ENCODE measurements at regions not wholly inside any gene's neighbourhood (a gene's known extent, or its start where the extent isn't known, plus 50 kb on each side); places are given as distances from the start of the nearest gene placed in this dataset.

DNA sequence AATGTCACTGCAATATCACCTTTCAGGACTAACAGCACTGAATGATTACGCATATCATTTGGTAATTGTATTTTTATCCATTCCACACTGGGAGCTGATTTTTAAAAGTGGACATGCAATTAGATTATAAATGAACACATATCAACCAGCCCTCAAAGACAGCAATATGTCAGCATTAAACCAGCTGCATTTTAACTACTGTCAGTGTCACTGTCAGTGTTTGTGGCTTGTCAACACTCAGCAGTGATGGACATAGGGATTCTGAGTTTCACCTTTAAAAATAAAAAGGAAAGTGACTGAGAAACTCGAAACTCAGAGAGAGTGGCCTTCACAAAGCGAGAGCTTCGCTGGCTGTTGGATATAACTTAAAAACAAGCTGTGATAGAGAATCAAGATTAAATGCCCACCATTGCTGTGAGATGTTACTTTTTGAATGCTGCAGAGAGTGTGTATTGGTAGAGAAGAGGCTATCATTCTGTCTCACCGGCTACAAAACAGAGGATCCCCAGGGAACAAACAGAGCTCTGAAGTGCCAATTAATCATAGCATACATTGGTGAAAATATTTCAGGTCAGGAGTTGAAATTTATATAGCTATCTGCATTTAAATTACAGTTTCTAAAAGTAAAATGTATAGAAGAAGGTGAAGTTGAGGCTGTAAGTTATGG, 635.8 kb downstream of the SQOR start:
- no peaks in the 10 kb centered on the region for H3K9me3 Mint-ChIP-seq
- H3K36me3 Mint-ChIP-seq (ENCODE audit: insufficient read depth): no peaks in the 10 kb centered on the region
- H3K27me3 Mint-ChIP-seq (ENCODE audit: low read depth): no peaks in the 10 kb centered on the region
- no peak overlapping the region for H3K4me3 Mint-ChIP-seq
- H3K4me1 Mint-ChIP-seq (ENCODE audit: low read depth): no peaks in the 10 kb centered on the region
- DNase-seq (no peak), ATAC-seq (no peak)

DNA sequence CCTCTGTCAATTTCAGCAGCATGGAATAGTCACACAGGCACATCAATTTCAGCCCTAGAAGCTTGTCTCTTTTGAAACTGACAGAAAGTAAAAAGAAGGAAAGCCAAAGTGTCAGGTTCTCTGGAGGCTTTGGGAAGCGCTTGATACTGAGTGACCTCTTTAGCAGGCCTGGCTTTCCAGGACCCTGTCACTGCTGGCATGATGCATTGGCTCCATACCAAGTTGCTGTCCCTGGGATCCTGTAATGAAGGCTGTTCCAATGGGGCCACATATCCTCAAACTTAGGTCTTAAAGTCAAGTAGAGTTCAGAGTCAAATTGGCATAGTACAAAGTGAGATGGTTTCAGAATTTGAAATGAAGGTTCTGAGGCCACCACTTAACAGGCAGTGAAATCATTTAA, 640.9 kb downstream of the SQOR start:
- Mint-ChIP-seq H3K27me3 (ENCODE audit: low read depth) (no peaks in the 10 kb centered on the region), H3K9me3 (peaks cover 3% of the 10 kb centered on the region), H3K4me3 (no peak overlapping the region), H3K4me1 (ENCODE audit: low read depth) (no peaks in the 10 kb centered on the region), H3K36me3 (ENCODE audit: insufficient read depth) (no peaks in the 10 kb centered on the region)
- ATAC-seq: no peak
- DNase-seq: no peak

DNA sequence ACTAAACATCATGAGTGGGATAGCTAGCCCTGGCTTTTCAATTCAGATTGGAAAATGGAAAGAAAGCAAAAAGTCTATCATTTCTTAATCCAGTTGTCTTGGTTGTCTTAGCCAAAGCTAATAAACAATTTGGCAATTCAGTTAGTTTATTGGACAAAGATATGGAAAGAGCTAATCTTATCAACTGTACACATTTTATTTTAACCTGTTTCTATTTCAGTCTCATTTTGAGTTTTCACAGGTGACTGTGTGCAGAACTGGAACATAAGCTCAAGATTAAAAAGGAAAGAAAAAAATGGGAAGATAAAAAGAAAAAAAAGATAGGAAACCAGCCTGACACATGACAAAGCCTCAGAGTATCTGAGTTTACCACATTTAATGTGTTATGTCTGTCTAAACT, 642.6 kb downstream of the SQOR start:
- Mint-ChIP-seq H3K9me3 (peaks cover 3% of the 10 kb centered on the region), H3K27me3 (ENCODE audit: low read depth) (no peaks in the 10 kb centered on the region), H3K4me1 (ENCODE audit: low read depth) (no peaks in the 10 kb centered on the region), H3K36me3 (ENCODE audit: insufficient read depth) (no peaks in the 10 kb centered on the region), H3K4me3 (no peak overlapping the region)
- ATAC-seq (no peak), DNase-seq (no peak)

DNA sequence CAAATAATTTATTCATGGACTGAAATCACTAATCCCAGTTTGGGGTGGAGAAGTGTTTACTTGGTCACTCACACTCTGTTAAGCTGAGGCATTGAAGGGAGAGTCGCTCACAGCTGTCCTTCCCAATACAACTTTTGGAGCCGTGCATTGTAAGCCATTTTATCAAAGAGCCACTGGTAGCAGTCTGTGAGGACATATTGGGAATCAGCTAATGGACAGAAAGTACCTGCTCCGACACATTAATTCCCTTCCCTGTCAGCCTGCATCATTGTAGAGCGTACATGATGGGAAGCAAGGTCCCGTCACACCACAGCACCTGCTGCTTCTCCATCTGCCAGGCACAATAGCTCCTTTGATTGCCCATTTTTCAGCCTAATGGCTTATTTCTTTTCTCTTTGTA, 643.2 kb downstream of the SQOR start:
- ATAC-seq: no peak
- H3K4me1 Mint-ChIP-seq (ENCODE audit: low read depth): no peaks in the 10 kb centered on the region
- no peak for DNase-seq
- peaks cover 3% of the 10 kb centered on the region for H3K9me3 Mint-ChIP-seq
- H3K36me3 Mint-ChIP-seq (ENCODE audit: insufficient read depth): no peaks in the 10 kb centered on the region
- H3K4me3 Mint-ChIP-seq: no peak overlapping the region
- H3K27me3 Mint-ChIP-seq (ENCODE audit: low read depth): no peaks in the 10 kb centered on the region

DNA sequence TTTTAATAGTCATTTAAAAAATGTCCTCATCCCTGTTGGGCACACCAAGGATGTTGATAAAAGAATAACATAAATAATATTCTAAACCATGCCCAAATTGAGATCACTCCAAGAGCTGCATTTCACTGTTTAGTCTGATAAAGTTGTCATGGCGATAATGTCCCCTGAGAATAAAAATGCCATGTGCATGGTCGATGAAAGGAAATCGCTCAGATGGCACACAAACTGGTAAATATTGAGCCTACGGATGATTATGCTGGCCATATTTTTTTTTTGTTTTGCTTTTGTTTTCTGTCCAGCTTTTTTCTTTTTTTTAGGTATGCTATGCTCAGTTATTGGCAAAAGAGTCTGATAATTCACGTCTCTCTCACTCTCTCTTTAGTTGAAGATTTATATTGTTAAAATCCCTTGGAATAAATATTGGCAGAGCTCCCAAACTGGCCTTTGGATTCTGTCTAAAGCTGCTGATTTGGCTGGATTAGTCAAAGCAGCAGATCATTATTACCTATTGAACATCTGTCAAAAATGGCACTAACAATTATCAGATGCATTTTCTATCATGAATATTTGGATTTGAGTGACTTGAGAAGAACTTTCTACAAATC, 643.8 kb downstream of the SQOR start:
- Mint-ChIP-seq H3K9me3 (peaks cover 3% of the 10 kb centered on the region), H3K36me3 (ENCODE audit: insufficient read depth) (no peaks in the 10 kb centered on the region), H3K4me3 (no peak overlapping the region), H3K4me1 (ENCODE audit: low read depth) (no peaks in the 10 kb centered on the region), H3K27me3 (ENCODE audit: low read depth) (no peaks in the 10 kb centered on the region)
- no peak for ATAC-seq
- DNase-seq: no peak

DNA sequence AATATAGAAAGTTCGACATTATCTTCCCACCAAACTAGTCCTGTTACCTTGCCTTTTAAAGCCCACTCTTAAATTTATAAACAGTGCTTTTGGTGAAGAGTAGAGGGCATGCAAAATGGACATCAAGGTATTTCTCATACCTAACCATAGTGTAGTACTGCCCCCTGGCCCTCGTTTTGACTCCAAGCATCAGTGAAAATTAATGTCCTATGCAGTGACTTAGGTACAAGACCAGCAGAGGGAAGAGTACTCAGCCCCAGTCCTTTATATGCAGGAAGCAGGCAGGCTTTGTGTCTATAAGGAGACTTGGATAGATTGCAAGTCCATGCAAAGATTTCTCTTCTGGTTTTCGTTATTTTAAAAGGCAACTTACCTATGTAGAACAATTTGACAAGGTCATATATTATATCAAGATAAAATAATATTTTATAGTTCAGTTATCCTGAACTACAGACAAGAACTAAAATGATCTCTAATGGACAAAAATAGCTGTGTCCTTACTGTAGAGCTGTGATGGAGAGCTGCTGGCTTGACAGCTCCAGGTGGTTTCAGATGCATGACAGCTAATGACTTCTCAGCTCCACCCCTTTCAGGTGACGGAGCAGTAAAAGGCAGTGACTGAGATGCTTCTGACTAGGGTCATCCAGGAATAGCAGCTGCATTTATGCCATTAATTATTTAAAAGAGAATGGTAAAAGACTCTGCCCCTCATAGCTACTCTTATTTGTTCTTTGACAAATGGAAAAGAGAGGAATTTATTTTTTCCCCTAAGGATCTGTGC, 646.1 kb downstream of the SQOR start:
- H3K4me3 Mint-ChIP-seq: no peak overlapping the region
- H3K4me1 Mint-ChIP-seq (ENCODE audit: low read depth): no peaks in the 10 kb centered on the region
- DNase-seq (no peak), ATAC-seq (no peak)
- no peaks in the 10 kb centered on the region for H3K36me3 Mint-ChIP-seq (ENCODE audit: insufficient read depth)
- H3K9me3 Mint-ChIP-seq: peaks cover 3% of the 10 kb centered on the region
- no peaks in the 10 kb centered on the region for H3K27me3 Mint-ChIP-seq (ENCODE audit: low read depth)

DNA sequence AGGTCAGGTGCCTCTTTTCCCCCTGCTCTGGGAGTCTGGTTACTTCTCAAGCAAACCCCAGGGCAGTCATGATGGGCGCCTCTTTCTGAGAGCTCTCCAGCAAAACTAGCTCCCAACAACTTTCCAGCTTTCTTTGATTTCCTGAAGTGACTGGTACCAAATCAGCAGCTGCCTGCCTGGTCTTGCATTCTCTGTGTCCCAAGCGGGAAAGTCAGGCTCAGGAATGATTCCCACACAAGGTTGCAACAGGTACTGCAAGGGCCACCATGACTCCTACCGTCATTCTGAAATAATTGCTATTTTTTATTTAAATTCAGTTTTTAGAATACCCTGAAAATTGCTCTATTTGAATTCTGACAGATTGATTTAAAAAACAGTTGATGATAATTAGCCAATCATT, 658.7 kb downstream of the SQOR start:
- Mint-ChIP-seq H3K4me1 (ENCODE audit: low read depth) (no peaks in the 10 kb centered on the region), H3K4me3 (no peak overlapping the region), H3K27me3 (ENCODE audit: low read depth) (peaks cover 4% of the 10 kb centered on the region), H3K36me3 (ENCODE audit: insufficient read depth) (no peaks in the 10 kb centered on the region), H3K9me3 (no peaks in the 10 kb centered on the region)
- no peak for ATAC-seq
- no peak for DNase-seq

DNA sequence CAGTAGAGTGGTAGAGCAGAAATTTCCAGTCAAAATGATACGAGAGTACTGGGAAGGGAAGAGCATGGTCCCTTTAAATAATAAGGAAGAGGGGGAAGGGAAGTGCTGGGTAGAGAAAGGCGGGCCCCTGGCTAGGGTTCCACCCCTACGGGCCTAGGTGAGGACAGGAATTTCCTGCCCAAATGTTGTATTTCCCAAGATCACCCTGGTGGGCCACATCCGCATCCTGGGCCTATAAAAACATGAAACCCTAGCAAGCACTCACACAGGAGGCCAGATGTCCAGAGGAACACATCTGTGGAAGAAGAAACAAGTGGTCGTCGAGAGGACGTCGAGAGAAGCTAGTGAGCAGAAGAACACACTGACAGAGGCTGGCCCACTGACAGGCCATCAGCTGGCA, 661.2 kb downstream of the SQOR start:
- ATAC-seq: no peak
- Mint-ChIP-seq H3K4me3 (no peak overlapping the region), H3K4me1 (ENCODE audit: low read depth) (no peaks in the 10 kb centered on the region), H3K36me3 (ENCODE audit: insufficient read depth) (no peaks in the 10 kb centered on the region), H3K27me3 (ENCODE audit: low read depth) (peaks cover 4% of the 10 kb centered on the region), H3K9me3 (no peaks in the 10 kb centered on the region)
- no peak for DNase-seq

DNA sequence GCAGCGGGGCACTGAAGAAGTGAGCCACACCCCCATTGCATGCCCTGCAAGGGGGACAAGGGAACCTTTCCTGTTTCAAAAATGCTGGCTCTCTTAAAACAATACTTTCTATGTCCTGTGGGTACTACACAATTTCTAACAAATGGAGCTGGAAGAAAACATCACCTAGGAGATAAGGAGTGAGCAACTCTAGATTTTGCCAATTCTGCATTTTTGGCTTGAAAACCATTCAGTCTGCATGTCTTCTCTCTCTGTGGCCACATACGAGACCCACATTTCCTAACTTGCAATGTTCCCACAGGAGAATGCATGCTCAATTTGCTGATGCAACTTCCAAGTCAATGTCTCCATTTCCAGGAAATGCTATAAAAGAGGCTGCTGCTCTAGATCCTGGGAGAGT, 662.0 kb downstream of the SQOR start:
- H3K9me3 Mint-ChIP-seq: no peaks in the 10 kb centered on the region
- no peaks in the 10 kb centered on the region for H3K36me3 Mint-ChIP-seq (ENCODE audit: insufficient read depth)
- H3K4me1 Mint-ChIP-seq (ENCODE audit: low read depth): no peaks in the 10 kb centered on the region
- DNase-seq (no peak), ATAC-seq (no peak)
- peaks cover 2% of the 10 kb centered on the region for H3K27me3 Mint-ChIP-seq (ENCODE audit: low read depth)
- no peak overlapping the region for H3K4me3 Mint-ChIP-seq

DNA sequence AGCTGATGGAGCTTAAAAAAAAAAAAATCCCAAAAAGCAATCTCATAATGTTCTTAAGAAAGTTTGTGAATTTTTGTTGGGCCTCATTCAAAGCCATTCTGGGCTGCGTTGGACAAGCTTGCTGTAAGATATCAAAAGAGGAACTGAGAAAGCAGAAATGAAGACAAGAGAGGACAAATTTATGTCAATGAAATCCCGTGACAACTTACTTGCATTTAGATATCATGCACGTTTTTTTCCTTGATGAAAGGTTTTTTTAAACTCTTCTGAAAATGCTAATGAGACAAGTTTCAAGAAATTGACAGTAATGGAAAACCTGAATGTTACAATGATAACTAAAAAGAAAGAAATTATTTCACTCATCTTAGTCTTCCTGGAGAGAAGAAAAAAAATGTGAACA, 662.9 kb downstream of the SQOR start:
- Mint-ChIP-seq H3K4me1 (ENCODE audit: low read depth) (no peaks in the 10 kb centered on the region), H3K4me3 (no peak overlapping the region), H3K9me3 (no peaks in the 10 kb centered on the region), H3K27me3 (ENCODE audit: low read depth) (peaks cover 2% of the 10 kb centered on the region), H3K36me3 (ENCODE audit: insufficient read depth) (no peaks in the 10 kb centered on the region)
- DNase-seq (no peak), ATAC-seq (no peak)

DNA sequence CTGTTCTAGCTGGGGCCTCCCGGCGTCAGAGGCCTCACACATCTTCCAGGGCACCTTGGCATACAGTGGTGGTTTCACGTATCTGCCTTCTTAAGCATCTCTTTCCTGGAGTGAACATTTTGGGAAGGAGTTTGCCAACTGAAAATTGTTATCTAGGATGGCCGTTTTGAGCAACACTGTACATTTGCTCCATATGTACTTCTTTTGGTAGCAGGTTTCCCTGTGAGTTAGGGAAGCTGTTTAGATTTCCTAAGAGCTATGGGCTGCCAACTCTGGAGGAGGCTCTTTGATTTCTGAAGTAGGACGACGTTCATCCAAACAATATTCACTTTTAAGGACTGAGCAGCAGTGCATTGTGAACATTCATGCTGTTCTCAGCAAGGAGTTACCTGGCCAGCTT, 665.9 kb downstream of the SQOR start:
- H3K27me3 Mint-ChIP-seq (ENCODE audit: low read depth): peaks cover 2% of the 10 kb centered on the region
- ATAC-seq (no peak), DNase-seq (no peak)
- H3K9me3 Mint-ChIP-seq: no peaks in the 10 kb centered on the region
- H3K4me3 Mint-ChIP-seq: no peak overlapping the region
- H3K36me3 Mint-ChIP-seq (ENCODE audit: insufficient read depth): no peaks in the 10 kb centered on the region
- no peaks in the 10 kb centered on the region for H3K4me1 Mint-ChIP-seq (ENCODE audit: low read depth)

DNA sequence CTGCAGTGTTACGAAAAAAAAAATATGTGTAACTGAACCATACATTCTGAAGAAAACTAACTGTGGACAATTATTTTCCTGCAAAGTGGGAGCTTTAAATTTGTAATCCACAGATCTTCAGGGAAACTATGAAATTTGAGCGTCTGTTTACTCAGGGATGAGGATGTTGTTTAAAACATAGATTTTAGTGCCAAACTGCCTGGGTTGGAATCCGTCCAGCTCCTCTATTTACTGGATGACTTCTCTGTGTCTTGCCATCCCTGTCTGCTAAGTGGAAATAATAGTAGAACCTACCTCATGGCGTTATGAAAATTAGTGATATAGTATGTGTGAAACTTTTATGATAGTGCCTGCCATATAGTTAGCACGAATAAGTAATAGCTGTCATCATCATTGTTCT, 666.5 kb downstream of the SQOR start:
- no peak for DNase-seq
- Mint-ChIP-seq H3K36me3 (ENCODE audit: insufficient read depth) (no peaks in the 10 kb centered on the region), H3K27me3 (ENCODE audit: low read depth) (peaks cover 2% of the 10 kb centered on the region), H3K4me1 (ENCODE audit: low read depth) (no peaks in the 10 kb centered on the region), H3K4me3 (no peak overlapping the region), H3K9me3 (no peaks in the 10 kb centered on the region)
- no peak for ATAC-seq

DNA sequence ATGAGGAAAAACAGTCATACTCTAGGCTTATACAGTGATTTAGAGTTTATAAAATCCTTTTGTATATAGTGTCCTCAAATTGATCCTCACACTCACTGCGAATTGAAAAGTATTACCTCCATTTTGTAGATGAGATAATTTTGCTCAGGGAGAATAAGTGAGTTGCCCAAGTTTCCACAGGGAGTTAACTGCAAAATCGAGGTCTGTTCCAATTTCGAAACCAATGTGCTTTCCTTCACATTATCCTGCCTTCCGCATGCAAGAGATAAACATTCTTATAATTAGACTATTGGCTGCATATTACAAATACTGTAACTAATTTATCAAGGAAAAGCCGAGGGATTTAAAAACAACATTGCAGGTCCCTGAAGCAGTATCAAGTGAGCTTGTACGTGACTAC, 667.0 kb downstream of the SQOR start:
- ATAC-seq (no peak), DNase-seq (no peak)
- Mint-ChIP-seq H3K4me3 (no peak overlapping the region), H3K36me3 (ENCODE audit: insufficient read depth) (no peaks in the 10 kb centered on the region), H3K27me3 (ENCODE audit: low read depth) (peaks cover 2% of the 10 kb centered on the region), H3K4me1 (ENCODE audit: low read depth) (no peaks in the 10 kb centered on the region), H3K9me3 (no peaks in the 10 kb centered on the region)

DNA sequence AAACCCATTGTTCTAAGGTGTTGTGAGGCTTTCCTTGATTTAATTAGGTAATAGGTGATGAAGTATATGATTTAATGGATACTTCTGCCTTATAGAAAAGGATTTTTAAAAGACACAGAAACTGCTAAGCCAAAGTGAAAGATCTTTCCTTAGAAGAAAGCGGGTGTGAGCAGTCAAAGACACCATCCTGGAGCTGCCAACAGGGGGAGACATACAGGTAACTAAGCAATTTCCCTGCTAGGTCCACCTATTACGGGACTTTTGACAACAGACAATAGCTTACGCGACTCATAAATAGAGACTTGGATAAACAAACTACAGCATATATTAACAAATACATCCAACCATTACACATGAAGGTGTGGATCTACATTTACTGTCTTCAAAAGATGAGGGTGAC, 669.5 kb downstream of the SQOR start:
- ATAC-seq (no peak), DNase-seq (no peak)
- H3K36me3 Mint-ChIP-seq (ENCODE audit: insufficient read depth): no peaks in the 10 kb centered on the region
- H3K27me3 Mint-ChIP-seq (ENCODE audit: low read depth): no peaks in the 10 kb centered on the region
- H3K4me3 Mint-ChIP-seq: no peak overlapping the region
- no peaks in the 10 kb centered on the region for H3K9me3 Mint-ChIP-seq
- H3K4me1 Mint-ChIP-seq (ENCODE audit: low read depth): no peaks in the 10 kb centered on the region

DNA sequence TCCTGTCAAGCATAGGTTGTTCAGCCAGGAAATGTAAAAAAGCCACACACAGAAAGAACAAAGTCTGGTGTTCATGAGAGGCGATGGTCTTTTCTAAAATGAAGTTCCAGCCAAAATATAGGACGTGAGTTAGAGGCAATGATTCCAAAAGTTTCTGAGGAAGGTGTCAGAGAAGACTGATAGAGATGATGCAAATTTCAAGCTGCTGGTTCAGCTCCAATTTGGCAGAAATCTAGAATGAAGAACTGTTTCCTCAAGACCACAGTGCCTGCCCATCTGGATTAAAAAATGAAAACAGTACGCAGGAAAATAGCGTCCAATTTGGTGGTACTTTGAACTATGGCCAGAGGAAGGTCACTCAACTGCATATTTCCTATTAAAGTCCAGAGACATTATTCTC, 672.9 kb downstream of the SQOR start:
- DNase-seq (no peak), ATAC-seq (no peak)
- Mint-ChIP-seq H3K27me3 (ENCODE audit: low read depth) (no peaks in the 10 kb centered on the region), H3K36me3 (ENCODE audit: insufficient read depth) (no peaks in the 10 kb centered on the region), H3K9me3 (no peaks in the 10 kb centered on the region), H3K4me3 (no peak overlapping the region), H3K4me1 (ENCODE audit: low read depth) (no peaks in the 10 kb centered on the region)

Measured in activated T-cell treated with anti-CD3 and anti-CD28 coated beads, Interleukin-2, amount 50 U/mL, for 4 hours (primary cell).